ENCODE measurements at regions not wholly inside any gene's neighbourhood (a gene's known extent, or its start where the extent isn't known, plus 50 kb on each side); places are given as distances from the start of the nearest gene placed in this dataset.
A peak's percentile ranks its signal among the peaks of the same experiment; 100 is the strongest.
"Not testable (repeated sequence)": the region's sequence is repeated elsewhere in the genome, so short reads cannot be mapped to it uniquely, and the experiment has no call there.

- DNase-seq; intact Hi-C loops (cut with DNase I): not testable (repeated sequence)
These were observed 106.0 kb downstream of the SPATA18 start for GRCh38 chr4:52157071-52157470.

- DNase-seq: no peak
- intact Hi-C loops (cut with DNase I): no loop called here
These were observed 106.7 kb downstream of the SPATA18 start for GRCh38 chr4:52157641-52158316.

GRCh38 chr4:52160859-52161258, 109.8 kb downstream of the SPATA18 start:
- intact Hi-C loops (cut with DNase I): no loop called here
- no peak for DNase-seq

GRCh38 chr4:52164116-52164515, 113.0 kb downstream of the SPATA18 start:
- DNase-seq: no peak

GRCh38 chr4:52172166-52172565, 121.1 kb downstream of the SPATA18 start:
- no peak for DNase-seq
- intact Hi-C loops (cut with DNase I): no loop called here

More at GRCh38 chr4:52164116-52164515, 113.0 kb downstream of the SPATA18 start:
- intact Hi-C loops (cut with DNase I): no loop called here

GRCh38 chr4:52173470-52174045, 122.5 kb downstream of the SPATA18 start:
- DNase-seq: peak in 4 of 42 donors; percentile 10 to 17 (median 15)
- intact Hi-C loops (cut with DNase I): no loop called here

GRCh38 chr4:52187603-52188002, 136.5 kb downstream of the SPATA18 start:
- no peak for DNase-seq

DNA sequence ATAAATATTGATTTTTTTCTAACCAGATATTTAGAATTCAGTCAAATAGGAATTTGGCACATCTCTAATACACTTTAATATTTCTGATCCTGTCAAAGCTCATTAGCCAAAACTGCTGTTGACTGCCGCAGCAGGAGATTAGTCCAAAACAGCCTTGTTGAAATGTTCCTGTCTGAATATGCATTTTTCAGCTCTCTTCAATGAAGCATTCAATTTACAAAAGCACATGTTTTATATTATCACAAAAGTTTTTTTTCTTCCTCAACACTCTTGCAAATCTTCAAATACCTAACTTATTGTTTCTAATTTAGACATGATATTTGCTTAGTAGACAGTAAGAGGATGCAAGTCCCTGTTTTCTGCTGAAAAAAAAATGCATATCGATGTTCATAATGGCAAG, 140.9 kb downstream of the SPATA18 start:
- intact Hi-C loops (cut with DNase I): no loop called here
- DNase-seq: no peak

More at GRCh38 chr4:52187603-52188002, 136.5 kb downstream of the SPATA18 start:
- intact Hi-C loops (cut with DNase I): no loop called here

DNA sequence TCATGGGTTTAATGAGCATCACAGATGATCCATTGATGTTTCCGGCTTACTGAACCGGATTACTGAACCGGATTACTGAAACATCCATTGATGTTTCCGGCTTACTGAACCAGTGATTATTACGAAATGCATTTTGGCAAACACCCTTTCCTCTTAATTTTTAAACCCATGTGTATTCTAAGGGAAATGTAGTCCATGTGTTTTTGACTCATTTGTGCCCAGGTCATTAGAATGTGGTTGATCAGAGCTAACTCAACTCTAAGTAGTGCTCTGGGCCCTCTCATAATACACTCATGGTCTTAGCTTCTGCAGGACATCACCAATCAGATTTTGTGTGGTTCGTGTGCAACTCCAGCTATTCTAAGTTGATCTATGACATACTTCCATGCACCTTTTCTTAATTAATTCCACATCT, 141.6 kb downstream of the SPATA18 start:
- DNase-seq: no peak
- intact Hi-C loops (cut with DNase I): no loop called here

- intact Hi-C loops (cut with DNase I): no loop called here
- no peak for DNase-seq
These were observed 144.8 kb downstream of the SPATA18 start for GRCh38 chr4:52195869-52196268.

DNA sequence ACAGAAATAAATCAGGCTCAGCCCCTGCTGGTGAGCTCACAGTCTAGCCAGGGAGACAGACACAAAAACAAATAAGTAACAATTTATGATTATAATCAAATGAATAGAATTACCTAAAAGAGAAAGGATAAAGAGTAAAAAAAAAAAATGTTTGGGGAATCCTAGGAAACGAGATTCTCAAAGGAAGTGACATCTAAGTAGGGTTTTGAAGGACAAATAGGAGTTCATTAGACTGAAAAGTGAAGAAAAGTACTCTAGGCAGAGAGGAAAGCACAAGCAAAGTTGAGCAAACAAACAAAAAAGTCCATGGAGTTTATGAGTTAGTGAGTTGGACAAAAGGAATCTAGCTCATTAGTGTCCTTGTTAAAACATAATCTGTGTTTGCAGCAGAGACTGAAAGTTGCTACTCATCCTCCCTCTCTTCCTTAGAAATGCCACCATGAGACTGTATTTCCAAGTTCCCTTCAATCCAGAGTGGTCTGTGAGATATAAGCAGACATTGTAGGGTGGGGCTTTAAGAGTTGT, 145.6 kb downstream of the SPATA18 start:
- no peak for DNase-seq
- intact Hi-C loops (cut with DNase I): no loop called here

- intact Hi-C loops (cut with DNase I): no loop called here
- no peak for DNase-seq
These were observed 146.2 kb downstream of the SPATA18 start for GRCh38 chr4:52197306-52197705.

GRCh38 chr4:52198294-52198693, 147.2 kb downstream of the SPATA18 start:
- DNase-seq: no peak
- intact Hi-C loops (cut with DNase I): no loop called here

- intact Hi-C loops (cut with DNase I): no loop called here
- DNase-seq: no peak
These were observed 148.7 kb downstream of the SPATA18 start for GRCh38 chr4:52199574-52200338.

GRCh38 chr4:52200339-52200725, 149.2 kb downstream of the SPATA18 start:
- intact Hi-C loops (cut with DNase I): no loop called here
- DNase-seq: no peak

DNA sequence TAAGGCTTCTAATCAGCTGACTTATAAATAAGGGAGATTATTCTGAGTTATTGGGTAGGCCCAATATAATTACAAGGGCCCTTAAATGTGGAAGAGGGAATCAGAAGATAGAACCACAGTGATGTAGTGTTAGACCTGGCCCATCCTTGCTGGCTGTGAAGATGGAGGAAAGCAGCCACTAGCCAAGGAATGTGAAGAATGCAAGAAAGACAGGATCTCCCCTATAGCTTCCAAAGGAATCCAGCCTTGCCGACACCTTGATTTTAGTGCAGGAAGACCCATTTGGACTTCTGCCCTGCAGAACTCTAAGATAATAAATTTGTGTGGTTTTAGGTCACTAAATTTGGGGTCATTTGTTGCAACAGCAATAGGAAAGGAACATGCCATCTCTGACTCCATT, 150.6 kb downstream of the SPATA18 start:
- intact Hi-C loops (cut with DNase I): no loop called here
- DNase-seq: no peak

DNA sequence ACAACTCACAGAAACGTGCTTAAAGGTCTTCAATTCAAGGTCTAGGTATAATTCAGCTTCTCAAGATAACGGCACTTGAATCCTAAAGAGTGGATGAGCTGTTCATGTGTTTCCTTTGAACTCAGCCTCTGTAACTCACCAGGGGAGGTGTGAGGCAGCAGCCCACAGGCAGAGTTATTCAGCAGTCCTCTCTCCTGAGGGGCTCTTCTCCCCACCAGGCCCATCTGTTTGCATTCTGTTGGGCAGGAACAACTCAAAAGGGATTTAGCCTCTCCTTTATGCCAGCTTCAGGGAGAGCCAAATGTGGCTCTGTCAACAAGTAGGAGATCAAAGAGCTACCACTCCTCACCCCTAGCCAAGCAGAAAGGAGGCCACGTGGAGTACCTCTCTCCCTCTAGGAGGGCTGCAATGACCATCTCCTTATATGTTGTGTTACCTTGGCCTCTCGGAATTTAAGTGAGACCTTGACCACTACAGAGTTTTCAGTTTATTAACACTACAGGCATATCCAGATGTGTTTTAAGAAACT, 151.2 kb downstream of the SPATA18 start:
- intact Hi-C loops (cut with DNase I): no loop called here
- no peak for DNase-seq

GRCh38 chr4:52202931-52203330, 151.8 kb downstream of the SPATA18 start:
- peak in 1 of 42 donors; percentile 8 for DNase-seq
- intact Hi-C loops (cut with DNase I): no loop called here

DNA sequence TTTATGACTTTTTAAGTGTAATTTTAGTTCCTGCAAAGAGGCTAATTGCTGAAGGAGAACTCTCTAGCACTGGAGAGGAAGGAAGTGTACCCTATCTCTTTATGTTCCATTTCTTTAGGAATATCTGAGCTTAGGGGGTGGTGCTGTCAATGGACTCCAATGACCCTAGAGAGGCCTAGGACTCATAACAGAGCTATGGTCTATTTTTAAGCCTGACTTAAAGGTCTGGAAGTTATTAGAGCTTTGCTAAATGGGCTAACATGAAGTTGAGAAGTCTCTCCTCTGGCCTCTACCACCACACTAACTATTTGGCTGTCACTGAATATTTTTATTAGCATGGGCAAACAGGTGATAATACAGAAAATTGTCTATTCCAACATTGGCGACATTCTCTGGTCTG, 152.2 kb downstream of the SPATA18 start:
- intact Hi-C loops (cut with DNase I): no loop called here
- DNase-seq: no peak

DNA sequence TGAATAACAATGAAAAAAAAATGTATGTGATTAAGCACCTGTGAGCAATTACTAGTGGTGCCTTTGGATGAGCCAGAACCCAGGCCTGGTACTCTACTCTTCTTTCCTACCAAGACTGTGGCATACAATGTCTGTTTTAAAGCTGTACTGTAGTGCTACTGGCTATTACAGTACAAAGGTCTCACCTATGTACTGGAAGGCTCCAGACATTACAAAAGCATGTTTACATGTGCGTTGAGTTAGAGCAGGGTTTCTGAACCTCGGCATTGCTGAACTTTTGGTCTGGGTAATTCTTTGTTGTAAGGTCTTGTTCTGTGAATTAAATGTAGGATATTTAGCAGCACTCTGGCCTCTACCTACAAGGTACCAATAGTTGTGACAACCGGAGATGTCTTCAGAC, 153.8 kb downstream of the SPATA18 start:
- intact Hi-C loops (cut with DNase I): no loop called here
- DNase-seq: no peak

All from head of caudate nucleus (tissue), 42 donors.